Panc1 (cell line): ENCODE measurements at regions not wholly inside any gene's neighbourhood (a gene's known extent, or its start where the extent isn't known, plus 50 kb on each side); places are given as distances from the start of the nearest gene placed in this dataset.

Experiments used
- ATAC-seq: fragments of 200-7000 bp; cut with Tn5 transposase; 2 replicates; pipeline ENCODE4 v1.9.1; 2020; ENCODE audit warnings: mild to moderate bottlenecking, moderate library complexity
- BruUV-seq: library from RNA; stranded (reverse); fragments of 400-500 nt; replicated peaks from 2 replicates; lab custom pipeline; 2021; lab: Mats Ljungman, UMichigan
- CTCF ChIA-PET: fragments of 300-600 bp; sonication (Branson Sonifier 250); formaldehyde crosslinking; loops from one replicate; lab custom pipeline; 2022; ENCODE audit warnings: antibody characterized with exemption; lab: Charles Lee
- POLR2A ChIA-PET: fragments of 300-600 bp; sonication (Branson Sonifier 250); formaldehyde crosslinking; loops from one replicate; lab custom pipeline; 2022; ENCODE audit warnings: antibody characterized with exemption; lab: Charles Lee
- DNase-seq: peaks from one replicate; pipeline ENCODE4 v3.0.0-alpha.2; 2010; ENCODE audit warnings: low read depth, low spot score
- H3K27ac ChIP-seq: 2 replicates; pipeline ENCODE4 v1.5.1; 2011; ENCODE audit warnings: mild to moderate bottlenecking, low read length, inconsistent platforms
- H3K27me3 ChIP-seq: fragments of 200-500 bp; sonication (Bioruptor generic); 2 replicates; pipeline ENCODE4 v1.6.0; 2014; ENCODE audit warnings: low read length, inconsistent platforms; ENCODE audit not compliant: control insufficient read depth, insufficient read depth
- H3K36me3 ChIP-seq: fragments of 200-500 bp; sonication (Bioruptor generic); 2 replicates; pipeline ENCODE4 v1.5.1; 2014; ENCODE audit warnings: inconsistent platforms, mild to moderate bottlenecking, low read length, moderate library complexity; ENCODE audit not compliant: control insufficient read depth, insufficient read depth
- H3K4me1 ChIP-seq: 2 replicates; pipeline ENCODE4 v1.5.1; 2011; ENCODE audit warnings: inconsistent platforms, mild to moderate bottlenecking, low read length, moderate library complexity; ENCODE audit not compliant: control insufficient read depth, insufficient read depth
- H3K4me3 ChIP-seq, 2 experiments: 2 replicates each; pipeline ENCODE4 v1.5.1; 2011 to 2012; ENCODE audit warnings: low read depth in 2 of 2, low read length in 2 of 2, mild to moderate bottlenecking in 2 of 2, inconsistent platforms in 1 of 2, moderate library complexity in 1 of 2
- H3K9me3 ChIP-seq: fragments of 200-500 bp; sonication (Bioruptor generic); 2 replicates; pipeline ENCODE4 v1.5.1; 2014; ENCODE audit warnings: low read depth, mild to moderate bottlenecking, inconsistent platforms, low read length, moderate library complexity; ENCODE audit not compliant: control insufficient read depth, insufficient read depth
- CTCF ChIP-seq: fragments of 450-650 bp; IDR thresholded peaks from 2 replicates; pipeline ENCODE4 v1.5.1; 2017; ENCODE audit warnings: mild to moderate bottlenecking
- POLR2AphosphoS5 ChIP-seq: IDR thresholded peaks from 2 replicates; pipeline ENCODE4 v1.6.1; 2012; ENCODE audit warnings: mild to moderate bottlenecking, low read depth, low read length, moderate library complexity
- REST ChIP-seq, 2 experiments: IDR thresholded peaks; 2 replicates each; pipeline ENCODE4 v1.6.1; 2011 to 2012; ENCODE audit warnings: low read depth in 2 of 2, control low read depth in 1 of 2, low read length in 1 of 2, mild to moderate bottlenecking in 1 of 2, moderate library complexity in 1 of 2; ENCODE audit not compliant: insufficient read depth in 1 of 2
- SIN3A ChIP-seq: IDR thresholded peaks from 2 replicates; pipeline ENCODE4 v1.6.1; 2012; ENCODE audit warnings: low read depth, mild to moderate bottlenecking, low read length, moderate library complexity, borderline replicate concordance; ENCODE audit not compliant: insufficient read depth
- TCF7L2 ChIP-seq: IDR thresholded peaks from 2 replicates; pipeline ENCODE4 v1.6.1; 2011; ENCODE audit warnings: mild to moderate bottlenecking, low read depth, low read length, inconsistent platforms
- in situ Hi-C: cut with HindIII; loops from 2 replicates; pipeline ENCODE4 v1.10.0; 2016; ENCODE audit warnings: low sequenced_read_pairs, low pct_unique_long_range_greater_than_20kb
- intact Hi-C: fragments of 100-400 bp; cut with micrococcal nuclease; formaldehyde crosslinking; loops from one replicate; pipeline ENCODE4 v1.10.0; 2022; ENCODE audit not compliant: unreplicated experiment

GRCh38 chr15:38040615-38041014 lies 106.2 kb downstream of the TMCO5A start:
- TF ChIP-seq REST (IDR thresholded peaks at IDR 0.05; ENCODE audit: insufficient read depth in 1 of 2, low read depth in 2 of 2, low read length in 1 of 2) (no peak), SIN3A (no peak), CTCF (no peak), POLR2AphosphoS5 (no peak), TCF7L2 (no peak)
- ATAC-seq (no peak), DNase-seq (no peak)
- no peak overlapping the region for H3K27ac ChIP-seq
- H3K36me3 ChIP-seq, result no peaks in the 10 kb centered on the region
- POLR2A ChIA-PET, result no interaction called here
- H3K27me3 ChIP-seq, result no peaks in the 10 kb centered on the region
- BruUV-seq, result no TSS peak
- H3K4me3 ChIP-seq, result no peak overlapping the region
- H3K9me3 ChIP-seq, result no peaks in the 10 kb centered on the region
- H3K4me1 ChIP-seq, result no peaks in the 10 kb centered on the region
- CTCF ChIA-PET, result no interaction called here
- in situ Hi-C loops (no loop called here), intact Hi-C loops (no loop called here)

DNA sequence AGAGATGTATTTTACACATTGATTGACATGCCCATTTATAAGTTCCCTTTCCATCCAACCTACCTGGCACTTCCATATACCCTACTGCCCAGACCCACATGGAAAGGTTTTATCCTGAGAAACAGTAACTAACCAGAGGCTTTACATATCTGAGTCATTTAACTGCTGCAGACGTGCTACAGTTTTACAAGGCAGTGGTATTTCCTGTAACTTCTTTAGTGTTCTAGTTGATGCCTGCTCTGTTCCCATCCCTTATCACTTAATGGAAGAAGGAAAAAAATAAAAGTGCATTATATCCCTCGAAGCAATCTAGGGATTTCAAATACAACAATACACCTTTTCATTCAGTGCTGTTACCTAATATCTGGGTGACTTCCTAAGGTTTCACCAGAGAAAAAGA lies 107.1 kb downstream of the TMCO5A start:
- Histone ChIP-seq H3K4me3 (no peak overlapping the region), H3K9me3 (no peaks in the 10 kb centered on the region), H3K36me3 (no peaks in the 10 kb centered on the region), H3K4me1 (no peaks in the 10 kb centered on the region), H3K27ac (no peak overlapping the region), H3K27me3 (no peaks in the 10 kb centered on the region)
- in situ Hi-C loops, result no loop called here
- no peak for DNase-seq
- no peak for TF ChIP-seq SIN3A
- POLR2A ChIA-PET, result no interaction called here
- BruUV-seq, result no TSS peak
- CTCF ChIA-PET, result no interaction called here
- intact Hi-C loops, result no loop called here
- ATAC-seq, result no peak

GRCh38 chr15:38042211-38042610 lies 107.8 kb downstream of the TMCO5A start:
- Histone ChIP-seq H3K27me3 (no peaks in the 10 kb centered on the region), H3K9me3 (no peaks in the 10 kb centered on the region), H3K4me3 (no peak overlapping the region), H3K36me3 (no peaks in the 10 kb centered on the region), H3K27ac (no peak overlapping the region), H3K4me1 (no peaks in the 10 kb centered on the region)
- intact Hi-C loops, result no loop called here
- TF ChIP-seq POLR2AphosphoS5, result no peak
- no peak for TF ChIP-seq CTCF
- no peak for TF ChIP-seq SIN3A
- TF ChIP-seq TCF7L2, result no peak
- TF ChIP-seq REST (IDR thresholded peaks at IDR 0.05; ENCODE audit: insufficient read depth in 1 of 2, low read depth in 2 of 2, low read length in 1 of 2), result no peak
- CTCF ChIA-PET, result no interaction called here
- POLR2A ChIA-PET, result no interaction called here
- in situ Hi-C loops, result no loop called here
- no peak for DNase-seq
- BruUV-seq, result no TSS peak
- no peak for ATAC-seq
